AG04450 (cell line): ENCODE measurements at regions not wholly inside any gene's neighbourhood (a gene's known extent, or its start where the extent isn't known, plus 50 kb on each side); places are given as distances from the start of the nearest gene placed in this dataset.

ENCODE experiments used
- CTCF ChIA-PET: fragments of 300-600, 350-600 bp; formaldehyde crosslinking; extraction: SDS; loops from one replicate; lab custom pipeline; 2022; ENCODE audit warnings: antibody characterized with exemption, inconsistent platforms; lab: Charles Lee
- POLR2A ChIA-PET: fragments of 350-600 bp; formaldehyde crosslinking; extraction: SDS; loops from one replicate; lab custom pipeline; 2021; ENCODE audit warnings: antibody characterized with exemption, inconsistent platforms; lab: Yijun Ruan, JAX
- DNase-seq: peaks from one replicate; pipeline ENCODE4 v3.0.0-alpha.2; 2011; ENCODE audit warnings: low read depth, low spot score
- H3K27ac ChIP-seq: one replicate; pipeline ENCODE4 v1.5.1; 2012; ENCODE audit warnings: low read depth, low read length, control low read depth
- H3K27me3 ChIP-seq: one replicate; pipeline ENCODE4 v1.6.0; 2012; ENCODE audit warnings: low read length; ENCODE audit not compliant: control insufficient read depth, insufficient read depth
- H3K4me3 ChIP-seq: 2 replicates; pipeline ENCODE4 v1.5.1; 2011; ENCODE audit warnings: mild to moderate bottlenecking, low read depth, low read length, control low read depth
- H3K9me3 ChIP-seq: 2 replicates; pipeline ENCODE4 v1.5.1; 2012; ENCODE audit warnings: low read length; ENCODE audit not compliant: control insufficient read depth, insufficient read depth
- CTCF ChIP-seq: IDR thresholded peaks from 2 replicates; pipeline ENCODE4 v1.5.1; 2011; ENCODE audit warnings: low read depth, low read length, control low read depth, inconsistent platforms

GRCh38 chr18:14958701-14959100, 210.7 kb downstream of the ANKRD30B start:
- no peak overlapping the region for H3K4me3 ChIP-seq
- peaks cover 21% of the 10 kb centered on the region for H3K9me3 ChIP-seq
- POLR2A ChIA-PET = no interaction called here
- TF ChIP-seq CTCF = no peak
- CTCF ChIA-PET = no interaction called here
- H3K27me3 ChIP-seq = no peaks in the 10 kb centered on the region
- no peak overlapping the region for H3K27ac ChIP-seq
- DNase-seq = no peak

GRCh38 chr18:14959550-14959949, 211.6 kb downstream of the ANKRD30B start:
- no peak for TF ChIP-seq CTCF
- no peak for DNase-seq
- ChIA-PET POLR2A (no interaction called here), CTCF (no interaction called here)
- Histone ChIP-seq H3K9me3 (peaks cover 24% of the 10 kb centered on the region), H3K27ac (no peak overlapping the region), H3K27me3 (no peaks in the 10 kb centered on the region), H3K4me3 (no peak overlapping the region)

- CTCF ChIA-PET = no interaction called here
- Histone ChIP-seq H3K27me3 (no peaks in the 10 kb centered on the region), H3K9me3 (peaks cover 41% of the 10 kb centered on the region), H3K27ac (no peak overlapping the region), H3K4me3 (no peak overlapping the region)
- POLR2A ChIA-PET = no interaction called here
- DNase-seq = no peak
- no peak for TF ChIP-seq CTCF
These were observed 214.0 kb downstream of the ANKRD30B start for GRCh38 chr18:14961991-14962390.

GRCh38 chr18:14962626-14963025, 214.7 kb downstream of the ANKRD30B start:
- no peaks in the 10 kb centered on the region for H3K27me3 ChIP-seq
- no peak for TF ChIP-seq CTCF
- no peak overlapping the region for H3K4me3 ChIP-seq
- peaks cover 41% of the 10 kb centered on the region for H3K9me3 ChIP-seq
- DNase-seq = no peak
- ChIA-PET POLR2A (no interaction called here), CTCF (no interaction called here)
- H3K27ac ChIP-seq = no peak overlapping the region

GRCh38 chr18:14963246-14963645, 215.3 kb downstream of the ANKRD30B start:
- no peak overlapping the region for H3K27ac ChIP-seq
- no peak for DNase-seq
- TF ChIP-seq CTCF = no peak
- CTCF ChIA-PET = no interaction called here
- H3K9me3 ChIP-seq = peaks cover 41% of the 10 kb centered on the region
- H3K27me3 ChIP-seq = no peaks in the 10 kb centered on the region
- H3K4me3 ChIP-seq = no peak overlapping the region
- POLR2A ChIA-PET = no interaction called here
